ENCODE measurements at regions not wholly inside any gene's neighbourhood (a gene's known extent, or its start where the extent isn't known, plus 50 kb on each side); places are given as distances from the start of the nearest gene placed in this dataset.
"Not testable (repeated sequence)": the region's sequence is repeated elsewhere in the genome, so short reads cannot be mapped to it uniquely, and the experiment has no call there.

DNA sequence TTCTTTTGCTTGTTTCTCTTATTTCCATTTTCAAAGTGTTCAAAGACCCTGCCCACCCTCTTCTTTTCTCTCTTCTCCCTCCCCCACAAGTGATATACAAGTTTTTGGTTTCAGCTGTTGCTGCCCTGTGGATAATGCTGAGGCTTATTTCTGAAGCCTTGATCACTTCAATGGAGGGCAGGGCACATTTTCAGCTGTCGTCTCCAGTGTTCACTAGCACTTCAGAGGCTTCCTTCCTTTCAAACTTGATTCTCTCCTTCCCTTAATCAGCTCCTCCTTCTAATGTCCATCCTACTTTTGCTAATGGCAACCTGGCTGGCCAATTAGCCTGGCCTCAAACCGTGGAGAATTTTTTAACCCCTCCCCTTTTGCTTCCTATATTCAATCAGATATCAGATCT, 435.7 kb upstream of the RUNX1 start:
- no peak for DNase-seq (ENCODE audit: low read depth in 4 of 4, low spot score in 3 of 4)

DNA sequence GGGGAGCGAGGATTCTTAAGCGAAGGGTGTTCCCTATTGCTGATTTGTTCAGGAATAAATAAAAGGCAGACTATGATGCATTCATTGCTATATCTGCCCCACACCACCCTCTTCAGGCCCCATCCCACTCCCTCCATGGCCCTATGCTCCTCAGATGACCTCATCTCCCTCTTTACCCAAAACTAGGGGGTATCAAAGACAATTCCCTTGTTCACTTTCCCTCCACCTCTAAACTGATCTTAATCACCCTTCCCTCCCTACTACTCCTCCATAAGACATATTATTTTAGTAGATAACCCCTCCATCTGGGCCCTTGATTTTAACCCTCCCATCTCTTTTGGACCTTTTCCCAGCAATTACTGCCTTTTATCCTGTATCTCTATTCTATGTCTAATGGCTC, 434.9 kb upstream of the RUNX1 start:
- DNase-seq (ENCODE audit: low read depth in 4 of 4, low spot score in 3 of 4) = no peak

DNA sequence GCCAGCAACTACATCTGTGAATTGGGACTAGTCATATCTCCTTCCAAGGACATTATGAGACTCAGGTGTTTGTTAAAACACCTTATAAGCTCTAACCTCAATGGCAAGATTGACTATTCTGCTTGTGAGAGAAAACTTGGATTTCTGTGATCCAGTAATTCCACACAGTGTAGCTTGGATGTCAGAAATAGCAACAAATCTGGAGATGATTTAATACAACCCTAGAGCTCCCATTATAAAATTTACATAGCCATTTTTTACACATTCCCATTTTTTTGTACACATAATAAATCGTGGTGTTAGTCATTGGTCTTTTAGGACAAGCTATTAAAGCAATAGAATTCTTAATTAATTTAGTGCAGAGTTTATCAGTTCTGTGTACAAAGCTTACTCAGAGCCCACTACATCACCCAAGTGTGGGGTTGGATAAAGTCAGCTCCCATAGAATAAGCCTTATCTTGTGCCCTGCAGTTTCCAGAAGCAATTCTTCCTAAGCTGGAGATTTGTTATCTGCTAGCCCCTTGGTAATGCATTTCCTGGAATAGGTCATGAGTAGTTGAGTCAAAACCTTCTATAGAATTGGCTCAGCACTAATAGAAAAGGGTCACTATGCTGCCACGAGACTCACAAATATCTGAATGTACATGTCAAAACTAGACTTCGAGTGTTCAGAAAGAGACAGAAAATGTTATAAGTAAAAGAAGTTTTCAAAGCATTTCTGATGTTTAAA, 434.0 kb upstream of the RUNX1 start:
- no peak for DNase-seq (ENCODE audit: low read depth in 4 of 4, low spot score in 3 of 4)

- no peak for DNase-seq (ENCODE audit: low read depth in 4 of 4, low spot score in 3 of 4)
Measured at GRCh38 chr21:35482096-35482495, 433.0 kb upstream of the RUNX1 start.

DNA sequence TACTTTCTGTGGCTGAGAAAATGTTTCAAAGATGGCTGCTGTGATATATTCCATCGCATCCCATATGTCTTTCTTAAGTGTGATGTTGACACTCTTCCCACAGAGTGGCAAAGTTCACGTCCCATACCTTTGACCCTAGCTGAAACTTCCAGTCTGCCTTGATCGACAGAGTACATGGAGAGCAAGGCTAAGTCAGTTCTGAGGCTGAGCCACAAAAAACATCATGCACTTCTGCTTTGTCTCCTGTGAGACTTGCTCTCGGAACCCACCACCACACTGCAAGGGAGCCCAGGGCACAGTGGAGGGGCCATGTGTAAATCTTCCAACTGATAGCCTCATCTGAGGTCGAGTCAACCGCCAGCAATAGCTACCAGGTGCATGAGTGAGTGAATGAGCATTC, 431.9 kb upstream of the RUNX1 start:
- DNase-seq (ENCODE audit: low read depth in 4 of 4, low spot score in 3 of 4) = no peak

DNA sequence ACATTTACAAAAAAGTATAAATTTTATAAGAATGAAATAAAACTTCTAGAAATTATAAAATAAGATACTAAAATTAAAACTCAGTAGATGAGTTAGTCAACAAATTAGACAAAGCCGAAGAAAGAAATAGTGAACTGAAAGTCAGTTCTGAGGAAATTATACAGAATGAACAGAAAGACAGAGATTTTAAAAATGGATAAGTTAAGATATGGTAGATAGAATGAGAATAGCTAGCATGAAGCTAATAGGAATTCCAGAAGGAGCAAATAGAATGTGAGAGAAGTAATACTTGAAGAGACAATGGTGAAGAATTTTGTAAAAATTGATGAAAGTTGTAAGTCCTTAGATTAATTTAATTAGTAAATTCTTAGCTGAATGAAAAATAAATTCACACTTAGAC, 430.4 kb upstream of the RUNX1 start:
- DNase-seq (ENCODE audit: low read depth in 4 of 4, low spot score in 3 of 4) = no peak

DNA sequence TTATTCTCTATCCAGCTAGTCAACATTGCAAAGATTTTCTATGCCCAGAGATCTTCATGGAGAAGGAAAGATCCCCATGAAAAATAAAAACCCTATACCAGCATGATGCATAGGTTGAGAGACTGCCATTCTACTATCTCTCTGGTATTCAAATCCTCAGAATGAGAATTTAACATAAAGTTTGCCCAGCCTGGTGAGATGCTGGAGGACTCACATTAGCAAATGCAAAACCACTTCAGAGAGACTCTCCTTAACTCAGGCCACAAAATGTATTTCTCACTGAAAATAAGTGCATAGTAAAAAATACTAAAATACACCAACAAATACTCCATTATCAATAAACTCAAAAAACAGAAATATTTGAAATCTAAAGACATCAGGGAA, 430.0 kb upstream of the RUNX1 start:
- DNase-seq (ENCODE audit: low read depth in 4 of 4, low spot score in 3 of 4) = no peak

DNA sequence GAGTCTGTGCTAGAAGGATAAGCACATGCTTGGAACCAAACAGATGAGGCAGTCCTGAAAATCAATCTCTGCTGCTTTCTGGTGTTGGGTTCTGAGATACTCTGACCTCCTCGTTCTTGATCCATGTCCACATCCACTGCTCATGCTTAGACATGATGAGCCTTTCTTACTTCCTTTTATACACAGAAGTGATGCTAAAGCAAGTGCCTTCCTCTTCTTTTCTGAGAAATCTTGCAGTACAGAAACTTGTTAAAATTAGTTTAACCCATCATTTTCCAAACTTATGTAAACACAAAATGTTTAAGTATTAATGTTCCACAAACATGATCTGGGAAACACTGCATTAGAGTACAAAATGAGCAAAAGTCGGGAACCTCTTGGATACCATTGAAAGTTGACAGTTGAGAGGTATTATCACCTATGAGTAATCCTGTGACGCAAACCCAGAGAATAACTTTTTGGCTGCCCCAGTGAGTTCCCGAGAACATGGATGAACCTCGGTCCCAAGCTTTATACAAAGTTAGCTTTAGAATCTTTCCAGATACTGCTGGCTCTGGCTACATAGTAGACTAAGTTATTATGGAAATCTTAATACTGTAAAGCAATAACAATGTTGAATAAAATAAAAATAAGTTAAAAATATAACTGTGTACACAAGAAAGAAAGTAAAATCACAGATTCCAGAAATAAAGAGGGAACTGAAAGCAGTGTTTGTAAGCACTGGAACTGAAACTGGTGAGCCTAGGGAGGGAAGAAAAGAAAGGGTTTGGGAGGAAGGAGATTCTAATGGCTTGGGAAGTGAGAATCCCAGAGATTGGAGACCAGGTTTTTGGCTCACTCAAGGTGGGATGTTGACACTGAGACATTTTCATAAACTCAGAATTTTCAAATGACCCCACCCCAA, 429.3 kb upstream of the RUNX1 start:
- DNase-seq (ENCODE audit: low read depth in 4 of 4, low spot score in 3 of 4) = no peak

GRCh38 chr21:35477622-35478021, 428.5 kb upstream of the RUNX1 start:
- DNase-seq (ENCODE audit: low read depth in 4 of 4, low spot score in 3 of 4) = no peak

DNA sequence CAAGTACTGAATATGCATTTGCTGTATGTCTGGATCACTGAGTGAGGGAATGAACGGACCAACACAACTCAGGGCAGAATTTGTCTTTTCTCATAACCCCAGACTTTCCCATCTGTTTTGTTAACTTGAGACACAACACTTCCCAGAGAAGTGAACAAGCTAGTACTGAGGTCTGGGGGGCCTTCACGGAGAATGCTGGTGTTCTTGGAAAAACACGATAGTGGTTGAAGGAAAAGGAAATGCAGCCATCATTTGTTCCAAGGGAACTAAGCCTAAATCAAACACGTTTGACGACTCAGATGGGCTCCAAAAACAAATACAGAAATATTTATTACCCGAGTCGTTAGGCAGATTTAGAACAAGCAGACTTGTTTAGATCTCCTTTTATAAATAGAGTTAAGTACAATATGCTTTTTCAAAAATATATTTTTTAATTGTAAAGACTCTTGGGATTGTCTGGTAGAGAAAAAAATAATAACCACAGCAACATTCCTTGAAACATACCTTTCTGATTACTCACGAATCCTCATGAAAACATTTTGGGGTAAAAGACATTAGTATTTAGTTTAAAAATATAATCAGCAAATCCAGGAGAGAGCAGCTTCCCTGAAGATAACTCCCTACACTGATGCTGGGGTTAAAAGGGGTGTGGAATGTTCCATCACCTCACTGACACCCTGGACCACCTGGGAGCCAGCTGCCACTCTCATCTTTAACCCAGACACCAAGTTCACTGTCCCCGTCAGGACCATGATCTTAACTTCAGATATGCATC, 427.7 kb upstream of the RUNX1 start:
- DNase-seq (ENCODE audit: low read depth in 4 of 4, low spot score in 3 of 4) = no peak

DNA sequence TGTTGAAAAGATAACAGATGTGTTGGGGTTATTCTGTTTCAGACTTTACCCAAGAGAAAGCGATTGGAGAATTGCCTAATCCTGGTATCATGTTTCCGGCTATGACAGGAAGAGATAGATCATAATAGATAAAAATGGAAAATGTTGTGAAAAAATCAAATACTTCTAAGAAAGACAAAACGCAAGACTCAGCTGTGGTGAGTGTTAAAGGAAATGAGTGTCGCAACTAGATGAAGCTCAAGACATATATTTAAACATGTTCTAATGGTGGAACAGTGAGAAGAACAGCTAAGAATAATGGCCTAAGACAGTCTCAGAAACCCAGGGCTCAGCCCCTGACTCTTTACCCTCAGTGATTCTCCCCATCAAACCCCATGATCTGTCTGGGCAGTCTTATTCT, 426.7 kb upstream of the RUNX1 start:
- no peak for DNase-seq (ENCODE audit: low read depth in 4 of 4, low spot score in 3 of 4)

GRCh38 chr21:35475009-35475408, 425.9 kb upstream of the RUNX1 start:
- no peak for DNase-seq (ENCODE audit: low read depth in 4 of 4, low spot score in 3 of 4)

GRCh38 chr21:35473496-35473895, 424.4 kb upstream of the RUNX1 start:
- no peak for DNase-seq (ENCODE audit: low read depth in 4 of 4, low spot score in 3 of 4)

GRCh38 chr21:35470522-35470921, 421.4 kb upstream of the RUNX1 start:
- no peak for DNase-seq (ENCODE audit: low read depth in 4 of 4, low spot score in 3 of 4)

GRCh38 chr21:35469498-35469897, 420.4 kb upstream of the RUNX1 start:
- DNase-seq (ENCODE audit: low read depth in 4 of 4, low spot score in 3 of 4) = no peak

- no peak for DNase-seq (ENCODE audit: low read depth in 4 of 4, low spot score in 3 of 4)
Measured at GRCh38 chr21:35468991-35469390, 419.9 kb upstream of the RUNX1 start.

DNA sequence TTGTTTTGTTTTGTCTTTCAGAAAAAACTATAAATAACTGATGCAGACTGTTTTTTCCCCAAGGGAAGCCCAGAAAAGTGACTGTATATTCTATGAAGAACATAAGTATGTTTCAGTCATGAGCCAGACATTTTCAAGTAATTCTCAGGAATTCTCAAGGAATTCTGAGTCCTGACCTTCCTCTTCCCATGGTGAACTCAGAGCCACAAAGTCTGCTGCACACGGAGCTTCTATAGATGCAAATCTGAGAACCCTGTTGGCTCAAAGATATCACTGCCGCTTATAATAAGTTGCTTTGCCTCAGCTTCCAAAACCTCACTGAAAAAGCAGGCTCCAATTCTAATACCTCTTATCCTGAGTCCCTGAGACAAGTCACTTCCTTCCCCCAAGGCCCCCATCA, 418.5 kb upstream of the RUNX1 start:
- DNase-seq (ENCODE audit: low read depth in 4 of 4, low spot score in 3 of 4) = no peak

- DNase-seq (ENCODE audit: low read depth in 4 of 4, low spot score in 3 of 4) = not testable (repeated sequence)
Measured at GRCh38 chr21:35466681-35467080, 417.6 kb upstream of the RUNX1 start.

GRCh38 chr21:35465741-35466140, 416.6 kb upstream of the RUNX1 start:
- DNase-seq (ENCODE audit: low read depth in 4 of 4, low spot score in 3 of 4) = no peak

DNA sequence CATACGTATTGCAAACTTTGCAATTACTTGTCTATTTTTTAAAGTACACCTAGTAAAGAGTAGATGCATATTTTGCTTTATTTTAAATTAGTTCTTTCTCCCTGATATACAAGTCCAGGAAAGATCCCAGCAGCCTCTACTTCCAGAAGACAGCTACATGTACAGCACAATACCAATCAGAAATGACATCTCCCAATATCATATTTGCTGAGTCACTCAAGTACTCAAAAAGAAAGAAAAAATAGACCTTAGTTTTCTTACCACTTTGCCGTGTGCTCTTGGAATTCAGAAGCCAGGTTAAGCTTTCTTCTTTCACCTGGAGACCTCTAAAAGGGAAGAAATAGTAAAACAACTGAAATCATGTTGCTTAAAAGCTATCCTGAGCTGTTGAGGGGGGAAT, 412.6 kb upstream of the RUNX1 start:
- no peak for DNase-seq (ENCODE audit: low read depth in 4 of 4, low spot score in 3 of 4)

DNA sequence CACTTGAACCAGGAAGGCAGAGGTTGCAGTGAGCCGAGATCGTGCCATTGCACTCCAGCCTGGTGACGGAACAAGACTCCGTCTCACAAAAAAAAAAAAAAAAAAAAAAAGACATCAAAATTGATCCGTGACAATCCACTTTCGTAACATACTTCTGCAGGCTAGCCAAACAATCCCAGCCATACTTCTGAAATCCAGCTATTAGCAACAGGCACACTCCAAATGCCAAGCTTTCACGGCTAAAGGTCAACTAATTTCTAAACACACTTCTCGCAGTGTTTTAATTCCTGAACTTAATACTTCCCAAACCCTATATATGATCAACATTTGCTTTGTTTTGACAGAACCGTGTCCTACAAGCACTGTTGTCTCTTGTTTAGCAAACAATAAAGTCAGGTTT, 411.3 kb upstream of the RUNX1 start:
- DNase-seq (ENCODE audit: low read depth in 4 of 4, low spot score in 3 of 4) = no peak

Measured in left renal pelvis (tissue), 4 donors.